Esophagus muscularis mucosa (tissue), 4 donors: ENCODE measurements at regions not wholly inside any gene's neighbourhood (a gene's known extent, or its start where the extent isn't known, plus 50 kb on each side); places are given as distances from the start of the nearest gene placed in this dataset.

Experiments used
- CTCF ChIP-seq, 3 experiments: fragments of 200-600 bp in 2 of 3; fragments of 450-650 bp in 1 of 3; sonication (generic) in 2 of 3; IDR thresholded peaks; one replicate each; pipeline ENCODE4 v1.5.1; 2017 to 2019; ENCODE audit warnings: antibody characterized with exemption in 3 of 3, mild to moderate bottlenecking in 2 of 3, moderate library complexity in 1 of 3
- EP300 ChIP-seq: sonication (generic); formaldehyde crosslinking; IDR thresholded peaks from one replicate; pipeline ENCODE4 v1.6.1; 2017; ENCODE audit warnings: antibody characterized with exemption
- POLR2AphosphoS5 ChIP-seq, 2 donors: sonication (generic); formaldehyde crosslinking; IDR thresholded peaks; one replicate each; pipeline ENCODE4 v1.6.1; 2017; ENCODE audit warnings: antibody characterized with exemption in 2 of 2

- TF ChIP-seq CTCF (IDR thresholded peaks at IDR 0.05), result no peak
- TF ChIP-seq POLR2AphosphoS5 (IDR thresholded peaks at IDR 0.05), result no peak
- TF ChIP-seq EP300, result no peak
Measured at GRCh38 chr22:47957649-47958048, 1195.2 kb downstream of the TBC1D22A start.
